Stimulated activated CD8-positive, alpha-beta memory T cell treated with anti-CD3 and anti-CD28 coated beads, Interleukin-2, amount 100 ng/mL, for 48 hours (primary cell): ENCODE measurements at regions not wholly inside any gene's neighbourhood (a gene's known extent, or its start where the extent isn't known, plus 50 kb on each side); places are given as distances from the start of the nearest gene placed in this dataset.

Experiments used
- DNase-seq, 2 donors: peaks; one replicate each; pipeline ENCODE4 v3.0.0-alpha.2; 2020; ENCODE audit warnings: low read depth in 2 of 2

DNA sequence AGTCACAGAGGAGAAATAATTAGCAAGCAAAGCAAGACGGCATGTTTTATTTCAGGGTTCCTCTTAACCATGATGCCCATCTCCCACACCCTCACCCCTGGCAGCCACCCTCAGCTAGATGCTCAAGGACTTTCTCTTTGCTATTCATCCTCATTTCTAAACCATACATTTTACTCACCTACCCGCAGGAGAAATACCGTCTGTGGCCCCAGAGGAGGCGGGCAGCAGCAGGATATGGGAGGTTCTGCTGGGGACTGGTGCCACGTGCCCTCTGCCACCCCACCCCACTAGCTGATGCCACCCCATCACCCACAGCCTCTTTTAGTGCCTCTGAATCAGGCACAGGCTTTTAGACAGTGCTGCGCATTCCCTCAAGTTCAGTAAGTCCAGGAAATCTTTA is 168.7 kb upstream of the ITGB1 start:
- no peak for DNase-seq

DNA sequence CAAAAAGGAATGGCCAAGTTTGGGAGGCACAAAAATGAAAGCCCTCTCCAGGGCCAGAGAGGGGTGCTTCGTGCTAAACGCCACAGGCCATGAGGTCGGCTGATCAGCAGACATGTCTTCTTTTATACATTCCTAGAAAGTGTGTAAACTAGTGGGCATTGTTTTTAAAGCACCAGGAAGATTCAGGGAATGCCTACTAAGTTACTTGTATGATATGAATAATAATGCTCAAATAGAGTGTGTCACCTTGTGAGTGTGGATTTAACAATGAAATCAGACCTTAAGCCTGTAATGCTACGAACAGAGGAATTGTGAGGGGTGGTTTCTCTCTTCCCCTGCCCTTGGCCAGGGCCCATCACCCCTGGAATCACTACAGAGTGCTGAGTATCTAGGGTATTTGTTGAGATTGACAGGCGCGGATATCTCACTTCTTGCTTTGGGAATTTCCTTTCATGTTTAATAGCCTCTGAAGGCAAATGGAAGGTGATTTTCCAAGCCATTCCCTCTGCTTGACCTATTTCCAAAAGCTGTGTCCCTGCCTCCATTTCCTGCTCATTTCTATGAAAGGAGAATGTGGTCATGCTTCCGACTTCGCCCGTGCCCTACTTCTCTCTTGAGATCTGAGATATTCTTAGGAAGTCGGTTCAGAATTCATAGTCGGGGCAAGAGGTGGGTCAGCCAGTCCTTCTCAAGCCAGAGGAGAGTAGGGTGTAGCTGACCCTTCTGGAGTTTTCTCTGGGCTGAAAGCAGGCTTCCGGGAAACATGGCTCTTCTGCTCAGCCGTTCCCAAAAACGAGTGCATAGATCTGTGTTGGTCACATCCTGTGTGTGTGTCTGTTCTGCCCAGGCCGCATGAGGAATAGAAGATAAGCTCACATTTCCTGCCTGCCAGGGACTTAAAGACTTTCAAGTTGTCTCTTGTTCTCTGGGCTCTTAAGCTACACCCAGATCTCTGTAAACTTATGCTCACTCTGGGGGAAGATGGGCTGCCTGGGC is 167.8 kb upstream of the ITGB1 start:
- DNase-seq: no peak

DNA sequence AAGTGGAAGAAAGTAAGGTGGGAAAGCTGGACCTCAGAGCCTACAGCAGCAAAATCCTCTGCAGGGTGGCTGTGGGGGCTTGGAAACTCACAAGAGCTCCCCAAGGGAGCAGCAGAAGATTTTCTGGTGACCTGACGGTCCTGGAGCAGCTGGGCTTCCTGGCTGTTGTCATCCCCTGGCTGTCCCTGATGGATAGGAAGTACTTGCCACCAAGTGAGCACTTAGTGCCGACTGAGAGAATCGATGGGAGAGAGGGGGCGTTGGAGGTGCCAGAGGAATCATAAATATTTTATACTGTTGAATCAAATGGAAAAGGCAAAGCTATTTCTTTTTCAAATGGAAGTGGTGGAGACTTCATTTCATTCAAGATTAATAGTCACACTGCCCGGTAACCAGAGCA is 167.1 kb upstream of the ITGB1 start:
- DNase-seq: no peak

DNA sequence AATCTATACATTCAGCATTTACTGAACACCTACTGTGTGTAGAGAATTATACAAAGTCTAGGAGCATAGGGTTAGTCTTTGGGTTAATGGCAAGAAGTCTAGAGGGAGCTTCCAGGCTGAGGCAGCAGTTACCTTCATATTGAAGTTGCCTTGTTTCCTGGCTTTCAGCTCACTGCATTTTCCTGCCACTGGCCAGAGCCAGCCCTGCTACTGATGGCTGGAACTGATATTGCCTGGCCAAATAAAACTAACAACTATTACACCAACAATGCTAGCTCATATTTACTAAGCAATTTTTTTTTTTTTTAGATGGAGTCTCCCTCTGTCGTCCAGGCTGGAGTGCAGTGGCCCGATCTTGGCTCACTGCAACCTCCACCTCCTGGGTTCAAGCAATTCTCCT is 165.7 kb upstream of the ITGB1 start:
- no peak for DNase-seq

DNA sequence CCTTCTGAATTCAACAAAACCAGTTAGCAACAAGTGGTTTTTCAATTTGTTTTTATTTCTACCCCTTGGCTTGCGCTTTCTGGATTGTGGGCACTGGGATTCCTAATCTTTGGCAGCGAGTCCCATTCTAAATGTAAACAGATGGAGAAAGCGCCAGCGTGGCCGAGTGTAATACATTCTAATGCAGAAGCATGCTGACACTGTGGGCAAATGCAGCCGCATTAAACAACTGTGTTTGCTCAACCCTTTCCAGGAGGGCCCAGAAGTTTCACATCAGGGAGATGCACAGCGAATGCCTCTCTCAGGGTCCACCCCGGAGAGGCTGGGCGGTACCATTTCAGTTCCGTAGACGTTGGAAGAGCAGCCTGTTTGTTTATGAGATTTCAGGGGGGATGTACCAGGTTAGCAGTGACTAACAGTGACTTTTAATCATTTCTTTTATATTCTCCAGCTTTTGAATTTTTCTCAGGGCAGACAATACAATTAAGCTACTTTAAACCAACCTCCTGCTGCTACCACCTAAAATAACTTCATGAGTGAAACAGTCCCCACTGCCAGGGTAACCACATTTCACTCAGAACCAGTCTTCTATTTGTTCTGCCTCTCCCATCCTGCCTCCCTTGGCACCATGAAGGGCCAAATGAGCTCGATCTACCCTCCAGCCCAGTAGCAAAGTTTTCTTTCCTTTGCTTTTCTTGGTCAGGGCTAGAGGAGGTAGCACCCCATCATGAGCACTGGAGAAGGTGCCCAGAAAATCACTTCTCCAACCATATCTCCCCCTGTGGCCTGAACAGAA is 164.2 kb upstream of the ITGB1 start:
- DNase-seq: no peak

DNA sequence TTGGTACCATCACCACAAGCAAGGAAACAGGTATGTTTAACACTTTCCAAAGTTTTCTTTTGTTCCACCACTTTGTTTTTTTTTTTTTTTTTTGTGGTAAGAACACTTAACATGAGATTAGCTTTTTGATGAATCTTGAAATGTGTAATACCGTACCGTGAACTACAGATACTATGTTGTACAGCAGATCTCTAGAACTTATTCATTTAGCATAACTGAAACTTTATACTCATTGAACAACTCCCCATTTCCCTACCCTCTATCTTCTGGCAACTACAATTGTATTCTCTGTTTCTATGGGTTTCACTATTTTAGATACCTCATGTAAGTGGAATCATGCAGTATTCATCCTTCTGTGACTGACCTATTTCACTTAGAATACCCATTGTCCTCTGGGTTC is 162.7 kb upstream of the ITGB1 start:
- DNase-seq: no peak

DNA sequence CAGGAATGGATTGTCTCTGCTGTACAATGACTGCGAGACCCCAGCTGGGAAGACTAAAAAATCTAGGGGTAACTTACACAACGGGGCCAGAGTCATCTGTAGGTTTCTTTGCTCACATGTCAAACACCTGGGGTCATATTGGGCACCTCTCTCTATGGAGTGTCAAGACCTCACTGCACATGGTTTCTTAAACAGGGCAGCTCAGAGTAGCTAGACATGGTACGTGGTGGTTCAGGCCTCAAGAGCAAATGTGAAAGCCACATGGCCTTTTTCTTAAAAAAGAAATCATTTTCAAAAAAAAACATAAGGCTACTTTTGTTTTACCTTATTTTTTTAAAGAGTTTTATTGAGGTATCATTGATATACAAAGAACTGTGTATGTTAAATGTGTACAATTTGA is 162.2 kb upstream of the ITGB1 start:
- DNase-seq: no peak

DNA sequence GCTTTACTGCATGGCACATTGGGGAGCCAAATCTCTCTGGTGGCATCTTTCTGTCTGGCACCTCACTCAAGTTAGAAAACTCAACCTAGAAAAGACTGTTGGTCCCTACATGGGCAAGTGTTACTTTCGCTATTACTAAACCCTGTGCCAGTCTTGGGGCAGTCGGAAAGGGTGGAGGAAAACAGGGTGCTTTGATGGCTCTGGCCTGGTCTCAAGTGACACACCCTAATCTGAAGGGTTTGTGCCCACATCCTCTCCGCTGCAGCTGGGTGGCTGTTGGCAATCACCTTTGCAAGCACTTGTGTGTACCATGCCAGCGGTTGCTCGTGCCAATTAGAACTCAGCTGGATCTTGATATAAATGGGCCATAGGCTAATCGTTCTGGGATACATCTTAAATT is 159.8 kb upstream of the ITGB1 start:
- DNase-seq: no peak

DNA sequence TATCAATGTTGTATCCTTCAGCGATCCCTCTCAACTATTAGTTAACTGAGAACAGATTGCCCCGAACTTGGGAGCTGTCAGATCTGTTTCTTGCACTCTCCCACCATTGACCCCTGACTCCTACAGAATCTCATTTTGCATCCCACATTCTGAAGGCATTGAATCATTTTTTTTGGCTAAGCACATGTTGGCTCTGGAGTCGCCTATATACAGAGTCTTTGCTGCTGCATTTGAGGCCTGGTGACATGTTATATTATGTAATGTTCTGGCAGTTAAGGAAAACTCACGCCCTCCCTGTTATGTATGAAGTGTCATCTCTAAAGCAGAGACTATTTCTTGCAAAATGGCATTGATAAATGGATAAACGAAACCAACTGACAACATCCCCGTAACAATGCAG is 159.2 kb upstream of the ITGB1 start:
- DNase-seq: no peak

DNA sequence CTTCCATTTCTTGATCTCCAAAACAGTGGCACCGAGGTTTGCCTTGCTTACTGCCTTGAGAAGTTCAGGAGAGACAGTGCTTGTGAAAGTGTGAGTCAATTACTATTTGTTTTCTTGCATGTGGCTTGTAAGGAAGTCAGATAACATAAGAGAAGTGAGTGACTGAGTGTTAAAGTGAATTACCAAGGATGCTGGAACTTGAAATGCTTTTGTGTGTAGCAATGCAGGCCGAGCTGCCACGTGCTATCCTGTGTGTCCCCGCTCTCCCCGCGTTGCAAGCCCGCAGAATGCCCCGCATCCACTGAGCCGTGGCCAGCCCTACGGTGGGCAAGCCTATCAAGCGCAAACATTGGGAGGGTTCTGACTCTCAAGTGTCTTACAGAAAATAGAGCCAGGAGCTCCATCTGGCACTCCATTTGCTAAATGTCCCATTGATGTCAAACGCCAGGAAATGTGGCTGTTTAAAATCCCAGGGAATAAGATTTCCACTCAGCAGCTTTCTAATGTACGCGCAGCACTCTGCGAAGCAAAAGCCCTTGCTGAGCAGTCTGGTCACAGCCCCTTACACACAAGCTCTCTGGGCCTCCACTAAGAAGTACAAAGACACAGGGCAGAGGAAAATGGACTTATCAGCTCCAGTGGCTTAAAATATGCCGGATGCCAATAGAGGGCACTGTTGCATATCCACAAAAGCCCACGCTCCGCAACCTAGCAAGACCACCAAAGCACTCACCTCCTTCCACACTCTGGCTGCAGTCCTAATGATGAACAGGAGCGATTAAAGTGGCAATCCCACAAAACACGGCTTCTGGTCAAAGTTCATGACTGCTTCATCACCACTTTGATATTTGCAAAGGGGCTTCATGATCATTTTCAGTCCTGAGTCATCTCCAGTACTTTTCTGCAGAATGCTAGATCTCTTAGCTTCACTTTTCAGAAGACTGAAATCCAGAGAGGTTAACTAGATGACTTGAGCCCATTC is 158.0 kb upstream of the ITGB1 start:
- DNase-seq: no peak

DNA sequence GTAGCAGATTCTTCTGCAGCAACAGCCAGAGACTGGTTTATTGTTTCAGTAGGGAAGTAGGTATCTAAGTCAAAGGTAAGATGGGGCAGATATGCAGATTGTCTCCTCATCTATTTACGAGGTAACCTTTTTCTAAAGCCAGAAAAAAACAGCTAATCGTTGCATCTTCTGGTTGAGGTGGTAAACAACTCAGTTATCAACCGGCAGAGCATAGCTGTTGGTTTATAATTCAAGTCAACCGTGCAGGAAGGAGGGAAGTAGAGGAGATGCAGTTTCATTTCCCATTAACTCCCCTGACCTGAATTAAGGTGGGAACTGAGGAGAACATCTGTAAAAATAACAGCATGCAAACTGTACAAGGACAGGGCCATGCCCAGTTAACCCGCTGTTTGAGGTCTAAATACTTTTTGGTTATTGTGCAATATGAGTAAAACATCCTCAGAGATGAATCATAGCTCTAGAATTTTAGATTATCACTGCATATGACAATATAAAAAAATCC is 156.5 kb upstream of the ITGB1 start:
- DNase-seq: no peak

DNA sequence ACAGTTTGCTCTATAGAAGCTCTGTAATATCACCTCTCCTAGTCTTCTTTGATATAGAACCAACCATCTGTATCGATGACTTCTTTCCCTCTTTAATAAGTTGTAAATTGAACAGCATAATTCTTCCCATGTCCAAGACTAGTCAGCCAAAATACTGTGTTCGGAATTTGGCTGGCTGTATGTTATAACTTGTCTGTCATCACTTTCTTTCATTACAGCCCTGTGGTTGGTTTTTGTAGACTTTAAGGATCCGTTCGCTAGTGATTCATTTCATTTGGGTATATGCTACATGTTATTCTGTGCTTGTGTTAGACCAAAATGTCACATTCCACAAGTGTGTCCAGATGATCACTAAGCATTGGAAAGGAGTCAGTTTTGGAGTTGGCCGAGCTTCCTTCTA is 155.4 kb upstream of the ITGB1 start:
- no peak for DNase-seq

DNA sequence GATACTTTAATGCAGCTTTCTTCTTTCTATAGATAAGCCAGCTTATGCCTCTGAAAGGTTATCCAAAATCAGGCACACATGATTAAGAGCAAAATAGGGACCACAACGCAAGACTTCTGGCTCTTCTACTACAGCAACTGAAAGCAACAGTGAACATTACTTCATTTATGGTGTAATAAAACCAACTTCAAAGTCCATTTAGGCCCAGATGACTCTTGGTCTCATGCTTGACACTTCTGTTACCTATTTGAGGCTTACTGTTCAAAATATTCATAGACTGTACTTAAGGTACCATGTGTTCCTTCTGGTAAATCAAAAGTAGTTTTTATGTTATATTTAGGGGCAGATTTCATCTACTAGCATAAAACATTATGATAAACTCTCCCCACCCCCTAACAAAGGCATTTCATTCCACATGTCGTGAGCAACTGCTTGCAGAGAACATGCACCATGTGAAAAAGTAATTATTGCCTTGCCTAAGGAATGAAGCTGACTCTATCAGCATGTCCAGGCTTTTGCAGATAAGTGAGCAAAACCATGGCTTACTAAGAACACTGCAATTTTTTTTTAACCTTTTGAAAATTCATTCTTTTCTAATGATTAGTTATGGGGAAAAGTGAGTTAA is 154.9 kb upstream of the ITGB1 start:
- DNase-seq: no peak

DNA sequence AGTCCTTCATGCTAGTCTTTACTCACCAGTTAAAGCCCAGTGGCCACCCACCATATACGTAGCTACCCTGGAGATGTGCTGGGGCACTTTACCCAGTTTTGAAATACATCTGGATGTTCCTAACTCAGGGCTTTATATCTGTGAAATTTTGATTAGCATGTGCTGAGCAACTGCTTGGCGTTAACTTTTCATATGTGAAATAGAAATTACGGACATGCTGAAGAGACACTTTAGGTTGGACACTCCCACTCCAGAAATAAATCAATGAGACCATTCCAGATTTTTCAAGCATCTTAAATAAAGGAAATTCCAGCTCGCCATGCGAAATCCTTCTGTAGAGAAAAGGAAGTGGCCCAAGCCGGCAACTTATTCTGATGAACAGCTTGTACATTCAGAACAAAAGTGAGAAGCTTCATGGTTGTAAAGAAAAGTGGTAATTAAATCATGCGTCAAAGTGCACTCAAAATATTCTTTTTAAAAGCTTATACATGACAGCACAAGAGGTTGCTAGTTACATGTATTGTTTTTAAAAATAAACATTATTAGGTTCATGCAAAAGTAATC is 153.5 kb upstream of the ITGB1 start:
- no peak for DNase-seq

DNA sequence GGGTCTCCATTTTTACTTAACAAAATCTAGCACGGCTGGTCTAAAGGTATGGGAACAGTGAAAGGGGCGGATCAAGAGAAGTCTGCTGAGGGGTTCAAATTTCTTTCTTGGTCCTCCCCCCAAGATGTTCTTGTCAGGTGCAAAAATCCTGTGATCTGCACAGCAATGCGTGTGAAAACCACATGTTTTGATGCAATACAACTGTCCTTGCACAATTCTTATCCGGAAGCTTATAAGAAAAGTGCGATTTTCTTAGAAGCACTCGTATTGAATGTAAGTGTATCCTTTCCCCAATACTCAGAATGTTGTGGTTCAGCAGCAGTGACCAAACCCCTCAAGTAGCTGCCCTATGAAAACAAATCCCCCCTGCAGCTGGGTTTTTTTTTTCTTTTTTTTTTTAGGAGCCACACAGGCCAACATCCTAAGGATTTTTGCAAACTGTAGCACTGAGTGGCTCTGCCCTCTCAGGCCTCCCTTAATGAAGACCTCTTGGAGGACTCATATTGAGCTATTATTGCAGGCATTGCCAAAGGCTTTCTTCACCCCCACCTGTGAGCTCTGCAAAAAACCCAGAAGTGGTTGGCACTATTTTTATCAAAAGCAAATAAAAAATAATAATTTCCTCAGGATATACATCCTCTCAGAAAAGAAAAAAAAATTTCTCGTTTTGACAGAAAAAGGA is 151.9 kb upstream of the ITGB1 start:
- DNase-seq: no peak

DNA sequence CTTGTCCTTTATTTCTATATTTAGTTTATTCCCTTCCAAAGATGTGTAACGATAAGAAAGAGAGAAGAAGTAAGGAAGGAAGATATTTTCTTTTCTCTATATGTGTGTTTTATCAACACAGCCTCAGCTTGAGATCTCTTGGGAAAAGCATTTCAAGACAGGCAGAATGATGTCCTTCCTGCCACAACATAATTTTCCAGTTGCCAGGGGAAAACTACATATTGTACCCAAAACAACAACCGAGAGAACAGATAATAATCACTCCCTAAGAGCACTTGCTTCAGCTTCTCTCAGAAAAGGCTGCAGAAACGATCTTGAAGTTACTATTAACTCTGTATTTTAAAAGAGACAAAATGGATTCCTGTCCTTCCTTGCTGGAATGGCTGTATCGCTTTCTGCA is 151.4 kb upstream of the ITGB1 start:
- no peak for DNase-seq

DNA sequence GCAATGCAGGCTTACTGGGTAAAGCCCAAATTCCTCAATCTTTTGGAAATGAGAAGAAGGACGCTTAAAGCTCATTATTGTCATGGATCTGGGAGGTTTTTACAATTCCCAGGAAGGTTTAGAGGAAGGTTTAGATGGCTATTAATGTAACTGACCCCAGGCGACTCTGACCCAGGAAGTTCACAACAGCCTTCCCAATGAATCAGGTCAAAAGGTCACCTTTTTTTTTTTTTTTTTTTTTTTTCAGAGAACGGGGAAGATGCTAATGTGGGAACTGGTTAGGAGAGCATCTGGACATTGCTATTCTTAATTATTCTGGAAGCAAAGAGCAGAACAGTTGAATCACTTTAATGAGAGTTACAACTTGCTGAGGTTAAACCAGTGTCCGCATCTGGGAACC is 149.9 kb upstream of the ITGB1 start:
- no peak for DNase-seq

DNA sequence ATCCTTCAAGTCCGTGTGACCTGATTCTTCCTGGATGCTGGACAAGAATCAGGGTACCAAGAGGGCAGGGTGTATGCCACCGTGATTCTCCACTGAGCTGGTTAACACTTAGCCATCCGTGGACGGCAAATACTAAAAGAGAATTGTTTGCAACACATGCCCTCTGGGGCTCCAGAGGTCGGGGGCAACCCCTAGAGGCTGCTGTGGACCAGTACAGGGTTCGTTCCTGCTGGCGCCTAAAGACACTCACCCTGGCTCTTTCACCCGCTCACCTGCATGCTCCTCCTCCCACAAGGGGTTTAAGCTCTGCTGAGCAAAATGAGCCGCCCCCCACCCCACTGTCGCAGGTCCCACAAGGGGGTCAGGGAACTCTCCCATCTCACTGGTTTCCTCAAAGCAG is 148.7 kb upstream of the ITGB1 start:
- DNase-seq: no peak

DNA sequence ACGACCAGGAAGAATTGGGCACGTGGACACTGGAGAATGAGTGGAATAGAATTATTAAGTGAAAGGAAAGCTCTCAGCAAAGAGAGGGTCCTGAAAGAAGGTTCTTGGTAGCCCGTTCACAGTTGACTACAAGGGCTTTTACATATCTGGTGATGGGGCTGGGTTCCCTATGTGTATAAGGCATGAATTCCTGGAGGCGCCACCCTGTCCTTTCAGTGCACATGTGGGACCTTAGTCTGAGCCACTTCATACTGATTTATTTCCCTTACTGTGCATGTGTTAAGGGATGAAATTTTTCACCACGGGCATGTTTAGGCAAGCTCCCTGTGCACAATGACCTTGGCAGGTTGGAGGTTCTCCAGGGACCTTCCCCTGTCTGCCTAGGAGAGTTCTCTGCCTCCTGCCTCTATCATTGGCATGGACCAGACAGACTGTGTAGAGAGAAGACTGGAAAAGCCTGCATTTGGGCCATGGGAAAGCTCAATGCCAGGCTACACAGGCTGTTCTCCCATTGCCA is 145.9 kb upstream of the ITGB1 start:
- no peak for DNase-seq

DNA sequence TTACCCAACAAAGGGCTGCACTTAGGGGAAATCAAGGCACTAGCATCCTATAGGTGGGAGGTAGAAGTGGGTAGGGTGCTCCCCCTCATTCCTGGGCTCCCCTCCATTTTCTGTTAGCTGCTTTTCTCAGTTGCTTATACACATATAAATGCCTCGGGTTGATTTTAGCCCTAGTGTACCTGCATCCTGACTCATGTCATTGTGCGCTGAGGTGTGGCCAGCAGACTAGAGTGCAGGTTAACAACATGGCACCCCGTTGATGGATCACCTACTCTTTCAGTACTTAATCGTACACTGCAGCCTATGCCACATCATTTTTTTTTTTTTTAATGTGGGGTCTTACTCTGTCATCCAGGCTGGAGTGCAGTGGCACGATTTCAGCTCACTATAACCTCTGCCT is 144.0 kb upstream of the ITGB1 start:
- no peak for DNase-seq
